Neural cell (in vitro differentiated cells): ENCODE measurements at regions not wholly inside any gene's neighbourhood (a gene's known extent, or its start where the extent isn't known, plus 50 kb on each side); places are given as distances from the start of the nearest gene placed in this dataset.

Experiments used
- H2AFZ ChIP-seq: fragments of 200-600, 300-800 bp; sonication (generic), shearing (Covaris generic); 2 replicates; pipeline ENCODE4 v1.6.0; 2014; ENCODE audit warnings: low read depth, mild to moderate bottlenecking, antibody characterized with exemption, low read length, moderate library complexity
- H3F3A ChIP-seq: fragments of 200-600 bp; shearing (Covaris generic); 2 replicates; pipeline ENCODE4 v1.6.1; 2016; ENCODE audit warnings: mild to moderate bottlenecking, moderate library complexity, mixed read lengths, antibody characterized with exemption, low read length; ENCODE audit not compliant: insufficient read depth, poor library complexity, severe bottlenecking
- H3K27ac ChIP-seq: fragments of 200-600, 300-800 bp; sonication (generic), shearing (Covaris generic); 2 replicates; pipeline ENCODE4 v1.5.1; 2014; ENCODE audit warnings: mild to moderate bottlenecking, low read length, moderate library complexity
- H3K27me3 ChIP-seq: fragments of 300-800, 200-600 bp; sonication (generic), shearing (Covaris generic); 2 replicates; pipeline ENCODE4 v1.6.0; 2014; ENCODE audit warnings: mild to moderate bottlenecking, low read depth, low read length, moderate library complexity; ENCODE audit not compliant: insufficient read depth
- H3K36me3 ChIP-seq: fragments of 300-800, 200-600 bp; sonication (generic), shearing (Covaris generic); 2 replicates; pipeline ENCODE4 v1.5.1; 2014; ENCODE audit warnings: mild to moderate bottlenecking, antibody characterized with exemption, low read length, moderate library complexity; ENCODE audit not compliant: insufficient read depth
- H3K4me2 ChIP-seq: fragments of 300-800, 200-600 bp; sonication (generic), shearing (Covaris generic); 2 replicates; pipeline ENCODE4 v1.6.0; 2014; ENCODE audit warnings: mild to moderate bottlenecking, low read length
- H3K4me3 ChIP-seq: fragments of 300-800, 200-600 bp; sonication (generic), shearing (Covaris generic); 2 replicates; pipeline ENCODE4 v1.5.1; 2014; ENCODE audit warnings: mild to moderate bottlenecking, low read length, moderate library complexity
- H3K79me2 ChIP-seq: fragments of 200-600 bp; shearing (Covaris generic); replicated peaks from 2 replicates; pipeline ENCODE4 v1.6.0; 2014; ENCODE audit warnings: mild to moderate bottlenecking, low read length, moderate library complexity; ENCODE audit not compliant: insufficient read depth
- H3K9ac ChIP-seq: fragments of 300-800, 200-600 bp; sonication (generic), shearing (Covaris generic); 2 replicates; pipeline ENCODE4 v1.6.1; 2016; ENCODE audit warnings: mild to moderate bottlenecking, low read length, mixed read lengths
- H3K9me2 ChIP-seq: fragments of 200-600 bp; shearing (Covaris generic); 2 replicates; pipeline ENCODE4 v1.6.1; 2016; ENCODE audit warnings: mild to moderate bottlenecking, low read length, mixed read lengths; ENCODE audit not compliant: insufficient read depth
- H3K9me3 ChIP-seq: fragments of 200-600, 300-800 bp; sonication (generic), shearing (Covaris generic); 2 replicates; pipeline ENCODE4 v1.6.1; 2016; ENCODE audit warnings: mild to moderate bottlenecking, mixed run types, low read length, moderate library complexity, mixed read lengths
- H4K20me1 ChIP-seq: fragments of 200-600 bp; shearing (Covaris generic); 2 replicates; pipeline ENCODE4 v1.6.1; 2016; ENCODE audit warnings: mild to moderate bottlenecking, mixed run types; ENCODE audit not compliant: insufficient read depth
- EP300 ChIP-seq: fragments of 450-650 bp; conservative IDR thresholded peaks from 2 replicates; pipeline ENCODE4 v1.6.1; 2014; ENCODE audit warnings: antibody characterized with exemption, mild to moderate bottlenecking, moderate library complexity; ENCODE audit not compliant: poor library complexity, severe bottlenecking
- EZH2 ChIP-seq: fragments of 200-600, 300-800 bp; shearing (Covaris generic), sonication (generic); IDR thresholded peaks from 2 replicates; pipeline ENCODE4 v1.6.1; 2014; ENCODE audit warnings: antibody characterized with exemption, low read length, borderline replicate concordance, mild to moderate bottlenecking; ENCODE audit not compliant: insufficient read depth, poor library complexity, severe bottlenecking
- MXI1 ChIP-seq: fragments of 450-650 bp; conservative IDR thresholded peaks from 2 replicates; pipeline ENCODE4 v1.6.1; 2014; ENCODE audit warnings: antibody characterized with exemption, mild to moderate bottlenecking; ENCODE audit not compliant: poor library complexity, severe bottlenecking
- POLR2AphosphoS5 ChIP-seq: IDR thresholded peaks from 2 replicates; pipeline ENCODE4 v1.6.1; 2012
- RAD21 ChIP-seq: fragments of 450-650 bp; conservative IDR thresholded peaks from 2 replicates; pipeline ENCODE4 v1.6.1; 2014; ENCODE audit warnings: antibody characterized with exemption, mild to moderate bottlenecking, moderate library complexity
- SMC3 ChIP-seq: fragments of 450-650 bp; conservative IDR thresholded peaks from 2 replicates; pipeline ENCODE4 v1.6.1; 2014; ENCODE audit warnings: antibody characterized with exemption, mild to moderate bottlenecking, moderate library complexity; ENCODE audit not compliant: poor library complexity
- TAF1 ChIP-seq: IDR thresholded peaks from 2 replicates; pipeline ENCODE4 v1.6.1; 2012; ENCODE audit warnings: low read depth
- TF ChIP-seq, protein P1 (sequence below): IDR thresholded peaks from 2 replicates; pipeline ENCODE4 v1.6.1; 2012; ENCODE audit warnings: borderline replicate concordance
- TF ChIP-seq, protein P2 (sequence below): fragments of 450-650 bp; IDR thresholded peaks from 2 replicates; pipeline ENCODE4 v1.5.1; 2014; ENCODE audit warnings: antibody characterized with exemption, mild to moderate bottlenecking, moderate library complexity; ENCODE audit not compliant: poor library complexity, severe bottlenecking

- no peaks in the 10 kb centered on the region for H3K36me3 ChIP-seq
- no peaks in the 10 kb centered on the region for H4K20me1 ChIP-seq
- H3K27ac ChIP-seq = no peak overlapping the region
- no peaks in the 10 kb centered on the region for H3K27me3 ChIP-seq
- no peaks in the 10 kb centered on the region for H3K9me2 ChIP-seq
- H2AFZ ChIP-seq = no peak overlapping the region
- H3K9me3 ChIP-seq = no peaks in the 10 kb centered on the region
- no peaks in the 10 kb centered on the region for H3K79me2 ChIP-seq
- no peak overlapping the region for H3K9ac ChIP-seq
- H3K4me3 ChIP-seq = no peak overlapping the region
- no peaks in the 10 kb centered on the region for H3F3A ChIP-seq
- TF ChIP-seq, protein P1, sequence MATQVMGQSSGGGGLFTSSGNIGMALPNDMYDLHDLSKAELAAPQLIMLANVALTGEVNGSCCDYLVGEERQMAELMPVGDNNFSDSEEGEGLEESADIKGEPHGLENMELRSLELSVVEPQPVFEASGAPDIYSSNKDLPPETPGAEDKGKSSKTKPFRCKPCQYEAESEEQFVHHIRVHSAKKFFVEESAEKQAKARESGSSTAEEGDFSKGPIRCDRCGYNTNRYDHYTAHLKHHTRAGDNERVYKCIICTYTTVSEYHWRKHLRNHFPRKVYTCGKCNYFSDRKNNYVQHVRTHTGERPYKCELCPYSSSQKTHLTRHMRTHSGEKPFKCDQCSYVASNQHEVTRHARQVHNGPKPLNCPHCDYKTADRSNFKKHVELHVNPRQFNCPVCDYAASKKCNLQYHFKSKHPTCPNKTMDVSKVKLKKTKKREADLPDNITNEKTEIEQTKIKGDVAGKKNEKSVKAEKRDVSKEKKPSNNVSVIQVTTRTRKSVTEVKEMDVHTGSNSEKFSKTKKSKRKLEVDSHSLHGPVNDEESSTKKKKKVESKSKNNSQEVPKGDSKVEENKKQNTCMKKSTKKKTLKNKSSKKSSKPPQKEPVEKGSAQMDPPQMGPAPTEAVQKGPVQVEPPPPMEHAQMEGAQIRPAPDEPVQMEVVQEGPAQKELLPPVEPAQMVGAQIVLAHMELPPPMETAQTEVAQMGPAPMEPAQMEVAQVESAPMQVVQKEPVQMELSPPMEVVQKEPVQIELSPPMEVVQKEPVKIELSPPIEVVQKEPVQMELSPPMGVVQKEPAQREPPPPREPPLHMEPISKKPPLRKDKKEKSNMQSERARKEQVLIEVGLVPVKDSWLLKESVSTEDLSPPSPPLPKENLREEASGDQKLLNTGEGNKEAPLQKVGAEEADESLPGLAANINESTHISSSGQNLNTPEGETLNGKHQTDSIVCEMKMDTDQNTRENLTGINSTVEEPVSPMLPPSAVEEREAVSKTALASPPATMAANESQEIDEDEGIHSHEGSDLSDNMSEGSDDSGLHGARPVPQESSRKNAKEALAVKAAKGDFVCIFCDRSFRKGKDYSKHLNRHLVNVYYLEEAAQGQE = no peak
- no peak for TF ChIP-seq EP300
- TF ChIP-seq MXI1 = no peak
- TF ChIP-seq, protein P2, sequence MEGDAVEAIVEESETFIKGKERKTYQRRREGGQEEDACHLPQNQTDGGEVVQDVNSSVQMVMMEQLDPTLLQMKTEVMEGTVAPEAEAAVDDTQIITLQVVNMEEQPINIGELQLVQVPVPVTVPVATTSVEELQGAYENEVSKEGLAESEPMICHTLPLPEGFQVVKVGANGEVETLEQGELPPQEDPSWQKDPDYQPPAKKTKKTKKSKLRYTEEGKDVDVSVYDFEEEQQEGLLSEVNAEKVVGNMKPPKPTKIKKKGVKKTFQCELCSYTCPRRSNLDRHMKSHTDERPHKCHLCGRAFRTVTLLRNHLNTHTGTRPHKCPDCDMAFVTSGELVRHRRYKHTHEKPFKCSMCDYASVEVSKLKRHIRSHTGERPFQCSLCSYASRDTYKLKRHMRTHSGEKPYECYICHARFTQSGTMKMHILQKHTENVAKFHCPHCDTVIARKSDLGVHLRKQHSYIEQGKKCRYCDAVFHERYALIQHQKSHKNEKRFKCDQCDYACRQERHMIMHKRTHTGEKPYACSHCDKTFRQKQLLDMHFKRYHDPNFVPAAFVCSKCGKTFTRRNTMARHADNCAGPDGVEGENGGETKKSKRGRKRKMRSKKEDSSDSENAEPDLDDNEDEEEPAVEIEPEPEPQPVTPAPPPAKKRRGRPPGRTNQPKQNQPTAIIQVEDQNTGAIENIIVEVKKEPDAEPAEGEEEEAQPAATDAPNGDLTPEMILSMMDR = no peak
- TF ChIP-seq SMC3 = no peak
- no peak for TF ChIP-seq TAF1
- no peak for TF ChIP-seq EZH2
- no peak for TF ChIP-seq RAD21
- no peak for TF ChIP-seq POLR2AphosphoS5
- H3K4me2 ChIP-seq = no peak overlapping the region
Measured at GRCh38 chr3:117473981-117474538, 764.5 kb downstream of the TUSC7 start.

DNA sequence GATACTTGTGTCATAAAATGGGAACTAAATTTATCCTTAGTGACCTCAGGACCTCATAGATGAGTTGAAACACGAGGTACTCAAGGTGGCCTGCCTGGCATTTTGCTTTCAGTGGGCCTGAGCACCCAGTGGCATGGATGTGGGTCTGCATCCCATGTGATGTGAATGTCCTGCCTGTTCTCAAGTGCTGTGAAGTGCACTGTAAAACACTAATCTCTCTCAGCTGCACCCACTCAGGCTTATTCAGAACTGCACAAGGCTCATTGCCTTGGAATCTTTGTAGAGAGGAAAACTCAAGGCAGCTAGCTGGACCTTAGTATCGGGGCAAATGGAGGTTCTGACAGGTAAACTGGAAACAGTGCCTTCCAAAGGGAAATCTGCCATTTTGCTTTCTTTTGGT, 767.0 kb downstream of the TUSC7 start:
- TF ChIP-seq EP300 = no peak
- TF ChIP-seq RAD21 = no peak
- TF ChIP-seq, protein P2 = no peak
- TF ChIP-seq TAF1 = no peak
- TF ChIP-seq POLR2AphosphoS5 = no peak
- TF ChIP-seq SMC3 = no peak
- TF ChIP-seq EZH2 = no peak
- TF ChIP-seq MXI1 = no peak
- TF ChIP-seq, protein P1 = no peak

More for the DNA sequence above, 767.0 kb downstream of the TUSC7 start:
- H2AFZ ChIP-seq = no peak overlapping the region
- no peaks in the 10 kb centered on the region for H3F3A ChIP-seq
- no peak overlapping the region for H3K9ac ChIP-seq
- no peaks in the 10 kb centered on the region for H3K9me3 ChIP-seq
- H3K27me3 ChIP-seq = no peaks in the 10 kb centered on the region
- no peaks in the 10 kb centered on the region for H3K9me2 ChIP-seq
- no peaks in the 10 kb centered on the region for H3K36me3 ChIP-seq
- no peak overlapping the region for H3K4me3 ChIP-seq
- H3K27ac ChIP-seq = no peak overlapping the region
- no peaks in the 10 kb centered on the region for H4K20me1 ChIP-seq
- H3K79me2 ChIP-seq = no peaks in the 10 kb centered on the region
- no peak overlapping the region for H3K4me2 ChIP-seq
